ENCODE measurements at regions not wholly inside any gene's neighbourhood (a gene's known extent, or its start where the extent isn't known, plus 50 kb on each side); places are given as distances from the start of the nearest gene placed in this dataset.
A peak's percentile ranks its signal among the peaks of the same experiment; 100 is the strongest.

DNA sequence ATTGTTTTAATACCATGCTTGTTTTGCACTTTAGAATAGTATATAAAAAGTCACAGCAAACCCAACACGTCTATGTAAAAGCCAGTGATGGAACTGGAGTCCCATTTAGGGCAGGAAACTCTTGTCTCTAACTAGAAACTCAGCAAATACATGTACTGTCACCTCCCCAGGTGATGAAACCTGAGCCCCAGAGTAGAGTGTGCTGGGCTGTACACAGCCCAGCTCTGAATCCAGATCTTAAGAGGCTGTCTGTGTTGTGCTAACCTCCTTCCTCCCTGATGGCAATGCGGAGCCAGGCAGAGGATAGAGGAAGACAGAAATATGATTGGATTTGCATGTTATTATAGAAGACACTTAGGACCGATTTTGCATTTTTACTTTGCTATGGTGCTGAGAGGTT is 317.5 kb upstream of the TRIB2 start:
- H3K4me1 Mint-ChIP-seq: peaks cover 17% of the 10 kb centered on the region
- DNase-seq (ENCODE audit: low spot score): no peak
- Histone ChIP-seq H3K9ac (no peak overlapping the region), H3K4me3 (no peak overlapping the region), H3K36me3 (no peaks in the 10 kb centered on the region), H3K79me2 (ENCODE audit: low read depth) (no peaks in the 10 kb centered on the region), H2AFZ (replicated peaks) (no peak overlapping the region), H3K27me3 (no peaks in the 10 kb centered on the region), H3K4me2 (no peak overlapping the region), H3K9me3 (ENCODE audit: low read depth) (no peaks in the 10 kb centered on the region), H4K20me1 (ENCODE audit: low read depth) (no peaks in the 10 kb centered on the region), H3F3A (ENCODE audit: low read depth) (no peaks in the 10 kb centered on the region), H3K4me1 (no peaks in the 10 kb centered on the region), H3K27ac (no peak overlapping the region)
- H3K4me3 Mint-ChIP-seq: no peak overlapping the region
- H3K9me3 Mint-ChIP-seq: peaks cover 14% of the 10 kb centered on the region
- peaks cover 4% of the 10 kb centered on the region for H3K36me3 Mint-ChIP-seq
- H3K27ac Mint-ChIP-seq: no peak overlapping the region
- TF ChIP-seq, protein P1, sequence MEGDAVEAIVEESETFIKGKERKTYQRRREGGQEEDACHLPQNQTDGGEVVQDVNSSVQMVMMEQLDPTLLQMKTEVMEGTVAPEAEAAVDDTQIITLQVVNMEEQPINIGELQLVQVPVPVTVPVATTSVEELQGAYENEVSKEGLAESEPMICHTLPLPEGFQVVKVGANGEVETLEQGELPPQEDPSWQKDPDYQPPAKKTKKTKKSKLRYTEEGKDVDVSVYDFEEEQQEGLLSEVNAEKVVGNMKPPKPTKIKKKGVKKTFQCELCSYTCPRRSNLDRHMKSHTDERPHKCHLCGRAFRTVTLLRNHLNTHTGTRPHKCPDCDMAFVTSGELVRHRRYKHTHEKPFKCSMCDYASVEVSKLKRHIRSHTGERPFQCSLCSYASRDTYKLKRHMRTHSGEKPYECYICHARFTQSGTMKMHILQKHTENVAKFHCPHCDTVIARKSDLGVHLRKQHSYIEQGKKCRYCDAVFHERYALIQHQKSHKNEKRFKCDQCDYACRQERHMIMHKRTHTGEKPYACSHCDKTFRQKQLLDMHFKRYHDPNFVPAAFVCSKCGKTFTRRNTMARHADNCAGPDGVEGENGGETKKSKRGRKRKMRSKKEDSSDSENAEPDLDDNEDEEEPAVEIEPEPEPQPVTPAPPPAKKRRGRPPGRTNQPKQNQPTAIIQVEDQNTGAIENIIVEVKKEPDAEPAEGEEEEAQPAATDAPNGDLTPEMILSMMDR (IDR thresholded peaks at IDR 0.05): no peak
- TF ChIP-seq EZH2 (IDR thresholded peaks at IDR 0.05) (no peak), EZH2phosphoT487 (IDR thresholded peaks at IDR 0.05) (no peak)
- H3K27me3 Mint-ChIP-seq (ENCODE audit: insufficient read depth, low read depth): no peaks in the 10 kb centered on the region

GRCh38 chr2:12400543-12400942 is 316.2 kb upstream of the TRIB2 start:
- Mint-ChIP-seq H3K27me3 (ENCODE audit: insufficient read depth, low read depth) (no peaks in the 10 kb centered on the region), H3K27ac (no peak overlapping the region), H3K9me3 (peaks cover 14% of the 10 kb centered on the region), H3K36me3 (peaks cover 4% of the 10 kb centered on the region), H3K4me1 (peaks cover 17% of the 10 kb centered on the region), H3K4me3 (no peak overlapping the region)
- H3K27ac ChIP-seq: no peak overlapping the region
- no peak overlapping the region for H2AFZ ChIP-seq (replicated peaks)
- H4K20me1 ChIP-seq (ENCODE audit: low read depth): no peaks in the 10 kb centered on the region
- no peak overlapping the region for H3K9ac ChIP-seq
- no peak for TF ChIP-seq EZH2phosphoT487 (IDR thresholded peaks at IDR 0.05)
- TF ChIP-seq, protein P1 (IDR thresholded peaks at IDR 0.05): no peak
- TF ChIP-seq EZH2 (IDR thresholded peaks at IDR 0.05): no peak
- H3K4me1 ChIP-seq: no peaks in the 10 kb centered on the region
- no peaks in the 10 kb centered on the region for H3K36me3 ChIP-seq
- no peak for DNase-seq (ENCODE audit: low spot score)
- H3K4me3 ChIP-seq: no peak overlapping the region
- H3K27me3 ChIP-seq: no peaks in the 10 kb centered on the region
- no peaks in the 10 kb centered on the region for H3K9me3 ChIP-seq (ENCODE audit: low read depth)
- no peaks in the 10 kb centered on the region for H3F3A ChIP-seq (ENCODE audit: low read depth)
- no peak overlapping the region for H3K4me2 ChIP-seq
- H3K79me2 ChIP-seq (ENCODE audit: low read depth): no peaks in the 10 kb centered on the region

- TF ChIP-seq, protein P1 (IDR thresholded peaks at IDR 0.05): no peak
- TF ChIP-seq EZH2 (IDR thresholded peaks at IDR 0.05): no peak
- TF ChIP-seq EZH2phosphoT487 (IDR thresholded peaks at IDR 0.05): no peak
- H3K4me3 ChIP-seq: no peak overlapping the region
- no peak overlapping the region for H2AFZ ChIP-seq (replicated peaks)
- Mint-ChIP-seq H3K27ac (no peak overlapping the region), H3K27me3 (ENCODE audit: insufficient read depth, low read depth) (no peaks in the 10 kb centered on the region), H3K4me3 (no peak overlapping the region), H3K36me3 (peaks cover 4% of the 10 kb centered on the region), H3K9me3 (peaks cover 14% of the 10 kb centered on the region), H3K4me1 (peaks cover 15% of the 10 kb centered on the region)
- no peaks in the 10 kb centered on the region for H3K36me3 ChIP-seq
- H4K20me1 ChIP-seq (ENCODE audit: low read depth): no peaks in the 10 kb centered on the region
- no peak overlapping the region for H3K4me2 ChIP-seq
- no peaks in the 10 kb centered on the region for H3K4me1 ChIP-seq
- H3K27me3 ChIP-seq: no peaks in the 10 kb centered on the region
- no peak overlapping the region for H3K9ac ChIP-seq
- H3F3A ChIP-seq (ENCODE audit: low read depth): no peaks in the 10 kb centered on the region
- DNase-seq (ENCODE audit: low spot score): peak; percentile 15
- no peak overlapping the region for H3K27ac ChIP-seq
- no peaks in the 10 kb centered on the region for H3K9me3 ChIP-seq (ENCODE audit: low read depth)
- no peaks in the 10 kb centered on the region for H3K79me2 ChIP-seq (ENCODE audit: low read depth)
Observed at GRCh38 chr2:12402440-12403139, 314.1 kb upstream of the TRIB2 start.
